K562 (cell line): ENCODE measurements at regions not wholly inside any gene's neighbourhood (a gene's known extent, or its start where the extent isn't known, plus 50 kb on each side); places are given as distances from the start of the nearest gene placed in this dataset.

Experiments used
- ATAC-seq: fragments of 200-7000 bp; cut with Tn5 transposase; 3 replicates; pipeline ENCODE4 v1.9.1; 2020; ENCODE audit warnings: moderate library complexity
- BruUV-seq: library from RNA; stranded (reverse); fragments of 400-500 nt; replicated peaks from 2 replicates; lab custom pipeline; 2021; lab: Mats Ljungman, UMichigan
- CTCF ChIA-PET: fragments of 300-600 bp; formaldehyde crosslinking; extraction: SDS; loops from one replicate; lab custom pipeline; 2021; ENCODE audit warnings: low intra/inter-chr PET ratio; lab: Yijun Ruan, JAX
- POLR2A ChIA-PET: fragments of 300-600, 350-650 bp; sonication (Branson Sonifier 250); formaldehyde crosslinking; extraction: SDS; loops from one replicate; lab custom pipeline; 2021; ENCODE audit warnings: antibody characterized with exemption, inconsistent platforms; lab: Yijun Ruan, JAX
- DNase-seq, 4 experiments: peaks; one replicate each; pipeline versions ENCODE4 v3.0.0 to v3.0.0-alpha.2; 2011 to 2018; ENCODE audit warnings: low spot score in 3 of 4, mixed read lengths in 3 of 4; ENCODE audit errors: extremely low read depth in 1 of 4
- FAIRE-seq: peaks from 2 replicates; lab custom pipeline; 2011; peaks lifted over from hg19 to GRCh38; lab: Jason Lieb, UNC
- H2AFZ ChIP-seq: 2 replicates; pipeline ENCODE4 v1.6.0; 2011; ENCODE audit warnings: low read depth, low read length, control low read depth, inconsistent platforms
- H3K27ac ChIP-seq: fragments of 200-600 bp; 3 replicates; pipeline ENCODE4 v1.8.0; 2011; ENCODE audit warnings: low read depth, mild to moderate bottlenecking, control low read depth, inconsistent platforms, low read length, moderate library complexity, mixed read lengths; ENCODE audit errors: extremely low read depth
- H3K27me3 ChIP-seq, 2 experiments: fragments of 300-600 bp in 1 of 2; 2 replicates in 1 of 2; 3 replicates in 1 of 2; pipeline versions ENCODE4 v1.6.0 to v1.8.0; 2011; ENCODE audit warnings: inconsistent platforms in 2 of 2, low read length in 2 of 2, mild to moderate bottlenecking in 1 of 2, mixed read lengths in 1 of 2, moderate library complexity in 1 of 2; ENCODE audit not compliant: control insufficient read depth in 2 of 2, insufficient read depth in 2 of 2
- H3K36me3 ChIP-seq: fragments of 300-600 bp; 3 replicates; pipeline ENCODE4 v1.8.0; 2011; ENCODE audit warnings: mild to moderate bottlenecking, low read length, inconsistent platforms; ENCODE audit not compliant: control insufficient read depth, insufficient read depth
- H3K4me1 ChIP-seq, 2 experiments: fragments of 200-600 bp in 1 of 2; replicated peaks in 1 of 2; 2 replicates in 1 of 2; 3 replicates in 1 of 2; pipeline versions ENCODE4 v1.5.1 to v1.8.0; 2011; ENCODE audit warnings: inconsistent platforms in 2 of 2, low read length in 2 of 2, mild to moderate bottlenecking in 1 of 2, mixed read lengths in 1 of 2, moderate library complexity in 1 of 2; ENCODE audit not compliant: control insufficient read depth in 2 of 2, insufficient read depth in 2 of 2
- H3K4me2 ChIP-seq: 2 replicates; pipeline ENCODE4 v1.6.1; 2011; ENCODE audit warnings: low read length, control low read depth, inconsistent platforms, mixed read lengths; ENCODE audit not compliant: insufficient read depth
- H3K4me3 ChIP-seq: fragments of 200-600 bp; sonication (generic), shearing (Covaris generic); 2 replicates; pipeline ENCODE4 v1.5.1; 2016; ENCODE audit warnings: control low read depth, inconsistent platforms
- H3K79me2 ChIP-seq: fragments of 200-600 bp; 3 replicates; pipeline ENCODE4 v1.8.0; 2011; ENCODE audit warnings: low read length, inconsistent platforms; ENCODE audit not compliant: control insufficient read depth, insufficient read depth
- H3K9ac ChIP-seq, 2 experiments: 2 replicates each; pipeline versions ENCODE4 v1.6.0 to v1.6.1; 2011; ENCODE audit warnings: low read depth in 2 of 2, low read length in 2 of 2, control low read depth in 1 of 2, inconsistent platforms in 1 of 2, mild to moderate bottlenecking in 1 of 2, mixed read lengths in 1 of 2; ENCODE audit not compliant: insufficient read depth in 1 of 2
- H3K9me1 ChIP-seq: one replicate; pipeline ENCODE4 v1.6.0; 2011; ENCODE audit warnings: inconsistent platforms, mild to moderate bottlenecking, low read length, moderate library complexity; ENCODE audit not compliant: control insufficient read depth, insufficient read depth
- H3K9me3 ChIP-seq: replicated peaks from 2 replicates; pipeline ENCODE4 v1.5.1; 2011; ENCODE audit warnings: low read depth, low read length, inconsistent platforms; ENCODE audit not compliant: control insufficient read depth, insufficient read depth
- H4K20me1 ChIP-seq: replicated peaks from 2 replicates; pipeline ENCODE4 v1.6.1; 2011; ENCODE audit warnings: low read length, inconsistent platforms, mixed read lengths; ENCODE audit not compliant: control insufficient read depth, insufficient read depth
- CTCF ChIP-seq, 3 experiments: IDR thresholded peaks in 2 of 3; conservative IDR thresholded peaks in 1 of 3; 2 replicates each; pipeline ENCODE4 v1.5.1; 2011 to 2012; ENCODE audit warnings: low read length in 3 of 3, mild to moderate bottlenecking in 3 of 3, control low read depth in 2 of 3, improper control_type of control experiment in 1 of 3, inconsistent platforms in 1 of 3, low read depth in 1 of 3, mixed read lengths in 1 of 3, moderate library complexity in 1 of 3; ENCODE audit not compliant: insufficient read depth in 2 of 3
- DACH1 ChIP-seq: fragments of 450-650 bp; IDR thresholded peaks from 2 replicates; pipeline ENCODE4 v1.6.1; 2018; ENCODE audit not compliant: partially characterized antibody
- HMGN3 ChIP-seq: IDR thresholded peaks from 2 replicates; pipeline ENCODE4 v1.6.1; 2011; ENCODE audit warnings: borderline replicate concordance, low read depth, mild to moderate bottlenecking, mixed read lengths, low read length; ENCODE audit not compliant: insufficient read length; ENCODE audit errors: extremely low read depth
- KLF16 ChIP-seq: IDR thresholded peaks from 2 replicates; pipeline ENCODE4 v1.6.1; 2016; ENCODE audit warnings: antibody characterized with exemption
- POLR3A ChIP-seq: IDR thresholded peaks from 2 replicates; pipeline ENCODE4 v1.6.1; 2011; ENCODE audit warnings: borderline replicate concordance, mild to moderate bottlenecking, moderate library complexity; ENCODE audit not compliant: insufficient read length, insufficient read depth; ENCODE audit errors: extremely low read depth
- SMAD2 ChIP-seq: fragments of 150-350 bp; IDR thresholded peaks from 2 replicates; pipeline ENCODE4 v1.6.1; 2014; ENCODE audit warnings: low read depth, mild to moderate bottlenecking, low read length
- ZNF12 ChIP-seq: sonication (generic); formaldehyde crosslinking; IDR thresholded peaks from 2 replicates; pipeline ENCODE4 v1.4.0; 2020; ENCODE audit warnings: mild to moderate bottlenecking, missing genetic modification reagents
- WGBS: fragments of 100-300 bp; shearing (Covaris generic); methylation state at CpG from one replicate; pipeline ENCODE4 v1.1.6; 2016; ENCODE audit warnings: low coverage, mixed read lengths; ENCODE audit not compliant: insufficient coverage; ENCODE audit errors: missing lambda C conversion rate; 5-methylcytosine and 5-hydroxymethylcytosine counted together
- in situ Hi-C: fragments of 300-500 bp; cut with MboI; formaldehyde crosslinking; loops from 4 replicates; pipeline ENCODE4 v1.15.0; 2018; ENCODE audit warnings: inconsistent platforms, mixed read lengths
- intact Hi-C: fragments of 100-400 bp; cut with micrococcal nuclease; formaldehyde crosslinking; loops from 2 replicates; pipeline ENCODE4 v1.14.2; 2022

GRCh38 chr10:64635906-64636305, 1114.7 kb downstream of the REEP3 start (continued):
- no peak for TF ChIP-seq CTCF (IDR thresholded peaks at IDR 0.05 in 2 of 3, conservative IDR thresholded peaks at IDR 0.05 in 1 of 3; ENCODE audit: insufficient read depth in 2 of 3, low read depth in 1 of 3, low read length in 3 of 3)

- WGBS: 18% methylated on average over 3 of the region's 3 CpGs
These were observed 1115.3 kb downstream of the REEP3 start for GRCh38 chr10:64636461-64636860.

More at GRCh38 chr10:64636461-64636860, 1115.3 kb downstream of the REEP3 start:
- intact Hi-C loops: no loop called here
- ATAC-seq (no peak), FAIRE-seq (no peak), DNase-seq (no peak)
- ChIA-PET POLR2A (no interaction called here), CTCF (no interaction called here)
- Histone ChIP-seq H3K4me2 (no peak overlapping the region), H3K4me3 (no peak overlapping the region), H3K27ac (no peak overlapping the region), H3K9ac (no peak overlapping the region), H3K79me2 (no peaks in the 10 kb centered on the region), H3K36me3 (no peaks in the 10 kb centered on the region), H2AFZ (peak overlapping the region; percentile 5; the same call in 1 of the 2 replicates), H3K4me1 (no peaks in the 10 kb centered on the region), H4K20me1 (no peaks in the 10 kb centered on the region), H3K27me3 (no peaks in the 10 kb centered on the region), H3K9me1 (no peaks in the 10 kb centered on the region), H3K9me3 (no peaks in the 10 kb centered on the region)
- TF ChIP-seq DACH1: no peak
- TF ChIP-seq POLR3A: no peak
- no peak for TF ChIP-seq ZNF12
- TF ChIP-seq KLF16: no peak
- no peak for TF ChIP-seq SMAD2
- TF ChIP-seq HMGN3: no peak
- in situ Hi-C loops: no loop called here
- no TSS peak for BruUV-seq
